Rectal smooth muscle tissue (tissue), 1 donor: ENCODE measurements at regions not wholly inside any gene's neighbourhood (a gene's known extent, or its start where the extent isn't known, plus 50 kb on each side); places are given as distances from the start of the nearest gene placed in this dataset.
"Not testable (repeated sequence)": the region's sequence is repeated elsewhere in the genome, so short reads cannot be mapped to it uniquely, and the experiment has no call there.

Experiments used
- H3K27ac ChIP-seq: one replicate; pipeline ENCODE4 v1.7.0; 2013; ENCODE audit warnings: low read depth, low read length, inconsistent platforms
- H3K27me3 ChIP-seq: one replicate; pipeline ENCODE4 v1.7.0; 2013; ENCODE audit warnings: low read length; ENCODE audit not compliant: control insufficient read depth, insufficient read depth
- H3K36me3 ChIP-seq: one replicate; pipeline ENCODE4 v1.7.0; 2013; ENCODE audit warnings: low read length; ENCODE audit not compliant: control insufficient read depth, insufficient read depth
- H3K4me1 ChIP-seq: one replicate; pipeline ENCODE4 v1.7.0; 2013; ENCODE audit warnings: low read length; ENCODE audit not compliant: control insufficient read depth, insufficient read depth
- H3K4me3 ChIP-seq: one replicate; pipeline ENCODE4 v1.7.0; 2013; ENCODE audit warnings: low read length
- H3K9ac ChIP-seq: one replicate; pipeline ENCODE4 v1.7.0; 2013; ENCODE audit warnings: low read length

DNA sequence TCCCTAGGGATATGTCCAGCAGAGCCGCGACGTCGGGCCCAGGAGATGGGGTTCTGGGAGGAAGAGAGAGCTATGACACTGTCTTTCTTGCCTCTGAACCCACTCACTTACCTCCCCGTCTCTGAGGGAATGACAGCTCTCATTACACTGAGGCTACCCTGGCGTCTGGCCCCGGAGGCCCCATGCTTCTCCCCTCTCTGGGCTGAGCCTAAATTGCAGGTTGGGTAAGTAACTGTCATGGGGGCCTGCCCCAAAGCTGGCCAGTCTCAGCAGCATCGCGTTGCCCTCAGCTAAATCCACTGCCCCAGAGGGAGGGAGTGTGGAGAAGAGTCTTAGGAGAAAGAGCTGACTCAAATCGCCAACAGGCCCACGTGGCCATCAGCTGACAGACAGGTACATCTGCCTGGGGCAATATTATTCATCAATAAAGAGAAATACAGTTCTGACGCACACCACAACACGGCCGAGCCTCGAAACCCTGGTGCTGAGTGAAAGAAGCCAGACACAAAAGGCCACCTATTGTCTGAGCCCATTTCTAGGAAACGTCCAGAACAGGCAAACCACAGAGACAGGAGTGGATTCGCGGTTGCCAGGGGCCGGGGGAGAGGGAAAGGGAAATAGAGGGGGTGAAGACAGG, 156.4 kb downstream of the C16orf95 start:
- H3K27ac ChIP-seq = no peak overlapping the region
- no peaks in the 10 kb centered on the region for H3K36me3 ChIP-seq
- H3K27me3 ChIP-seq = no peaks in the 10 kb centered on the region
- no peak overlapping the region for H3K4me3 ChIP-seq
- no peaks in the 10 kb centered on the region for H3K4me1 ChIP-seq
- no peak overlapping the region for H3K9ac ChIP-seq

GRCh38 chr16:87161410-87161809, 155.8 kb downstream of the C16orf95 start:
- H3K4me3 ChIP-seq, H3K27ac ChIP-seq, H3K9ac ChIP-seq, H3K27me3 ChIP-seq, H3K4me1 ChIP-seq, H3K36me3 ChIP-seq: not testable (repeated sequence)

DNA sequence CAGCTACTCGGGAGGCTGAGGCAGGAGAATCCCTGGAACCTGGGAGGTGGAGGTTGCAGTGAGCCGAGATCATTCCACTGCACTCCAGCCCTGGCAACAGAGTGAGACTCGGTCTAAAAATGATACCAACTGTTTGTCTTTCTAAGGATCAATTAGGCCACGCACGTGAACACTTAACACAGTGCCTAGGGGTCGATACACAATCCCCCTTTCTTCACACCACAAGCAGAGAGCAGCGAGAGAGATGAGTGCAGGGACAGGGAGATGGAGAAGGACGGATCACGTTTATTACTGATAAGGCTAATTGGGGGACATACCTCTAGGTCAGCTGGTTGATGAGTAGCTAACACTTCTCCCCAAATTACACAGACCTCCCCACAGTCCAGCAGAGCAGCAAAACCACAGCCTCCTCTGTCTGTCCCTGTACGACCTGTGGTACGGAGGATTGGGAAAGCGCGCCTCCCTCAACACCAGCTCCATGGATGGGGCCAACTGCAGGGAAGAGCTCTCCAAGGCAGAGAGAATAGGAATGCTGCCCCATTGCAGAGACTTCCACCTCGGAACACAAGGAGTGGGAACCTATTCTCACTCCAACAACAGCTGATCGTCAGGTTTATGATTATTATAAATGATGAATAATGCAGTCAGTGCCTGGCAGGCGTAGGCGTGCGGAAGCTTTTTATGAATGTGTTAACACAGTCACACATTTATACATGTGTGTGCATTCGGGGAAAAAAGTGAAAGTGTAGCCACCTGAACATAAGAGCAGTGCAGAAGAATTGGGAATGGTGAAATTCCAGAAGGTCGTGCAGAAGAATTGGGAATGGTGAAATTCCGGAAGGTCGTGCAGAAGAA, 155.1 kb downstream of the C16orf95 start:
- no peaks in the 10 kb centered on the region for H3K4me1 ChIP-seq
- H3K36me3 ChIP-seq = no peaks in the 10 kb centered on the region
- no peak overlapping the region for H3K9ac ChIP-seq
- H3K27ac ChIP-seq = no peak overlapping the region
- no peaks in the 10 kb centered on the region for H3K27me3 ChIP-seq
- H3K4me3 ChIP-seq = no peak overlapping the region

GRCh38 chr16:87162799-87163198, 154.4 kb downstream of the C16orf95 start:
- H3K9ac ChIP-seq, H3K4me1 ChIP-seq, H3K36me3 ChIP-seq, H3K4me3 ChIP-seq, H3K27ac ChIP-seq, H3K27me3 ChIP-seq: not testable (repeated sequence)

DNA sequence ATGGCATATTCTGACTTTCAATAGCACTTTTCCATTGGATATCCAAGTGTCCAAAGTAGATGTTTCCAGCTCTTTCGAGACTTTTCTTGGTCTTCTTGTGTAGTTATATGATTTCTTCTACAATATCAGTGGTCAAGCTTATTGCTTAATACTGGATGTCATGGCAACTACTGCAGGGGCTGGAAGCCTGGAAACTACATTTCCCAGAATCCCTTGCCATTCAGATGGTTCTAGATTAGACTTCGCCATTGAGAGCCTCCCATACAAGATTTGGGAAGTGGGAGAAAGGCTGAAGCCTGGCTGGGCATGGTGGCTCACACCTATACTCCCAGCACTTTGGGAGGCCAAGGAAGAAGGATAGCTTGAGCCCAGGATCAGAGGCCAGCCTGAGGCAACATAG, 153.6 kb downstream of the C16orf95 start:
- Histone ChIP-seq H3K27ac (no peak overlapping the region), H3K36me3 (no peaks in the 10 kb centered on the region), H3K9ac (no peak overlapping the region), H3K4me3 (no peak overlapping the region), H3K4me1 (no peaks in the 10 kb centered on the region), H3K27me3 (no peaks in the 10 kb centered on the region)

- H3K36me3 ChIP-seq = no peaks in the 10 kb centered on the region
- no peak overlapping the region for H3K9ac ChIP-seq
- H3K4me3 ChIP-seq = no peak overlapping the region
- H3K27ac ChIP-seq = no peak overlapping the region
- no peaks in the 10 kb centered on the region for H3K27me3 ChIP-seq
- H3K4me1 ChIP-seq = no peaks in the 10 kb centered on the region
Measured at GRCh38 chr16:87165151-87165550, 152.0 kb downstream of the C16orf95 start.

DNA sequence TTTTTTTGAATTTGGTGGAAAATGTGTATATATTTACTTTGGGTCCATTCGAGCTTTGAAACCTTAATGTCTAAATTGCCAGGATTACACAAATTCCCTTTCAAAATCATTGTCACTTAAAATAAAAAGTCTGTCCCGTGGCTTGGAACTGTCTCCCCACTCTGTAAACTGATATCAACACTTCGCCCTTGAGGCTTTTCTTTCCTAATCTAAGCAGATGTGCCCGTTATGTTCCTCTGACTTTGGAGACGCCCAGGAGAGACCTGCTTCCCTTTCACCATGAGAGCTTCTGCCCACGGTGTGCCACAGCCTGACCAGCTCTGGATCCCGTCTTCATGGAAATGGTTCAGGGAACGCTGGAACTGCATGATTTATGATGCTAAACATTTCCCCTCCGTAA, 151.3 kb downstream of the C16orf95 start:
- no peak overlapping the region for H3K27ac ChIP-seq
- no peaks in the 10 kb centered on the region for H3K4me1 ChIP-seq
- no peaks in the 10 kb centered on the region for H3K27me3 ChIP-seq
- H3K9ac ChIP-seq = no peak overlapping the region
- no peaks in the 10 kb centered on the region for H3K36me3 ChIP-seq
- H3K4me3 ChIP-seq = no peak overlapping the region

DNA sequence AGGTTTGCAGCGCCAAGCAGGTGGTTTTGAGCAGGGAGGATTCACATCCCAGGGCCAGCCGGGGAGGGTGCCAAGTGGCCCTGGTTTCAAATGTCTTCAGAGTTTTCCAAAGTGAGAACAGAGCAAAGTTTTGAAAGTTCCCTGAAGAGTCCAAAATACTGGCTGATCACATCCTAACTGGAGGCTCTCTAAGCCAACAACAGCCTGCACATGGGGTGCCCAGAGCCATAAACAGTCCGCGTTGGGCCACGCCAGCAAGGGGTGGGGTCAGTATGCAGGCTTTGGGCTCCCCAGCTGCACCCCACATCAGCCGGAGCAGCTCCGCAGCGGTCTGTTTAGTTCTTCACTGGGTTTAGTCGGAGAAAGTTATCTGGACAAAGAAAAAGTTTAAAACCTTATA, 150.9 kb downstream of the C16orf95 start:
- H3K27ac ChIP-seq = no peak overlapping the region
- no peaks in the 10 kb centered on the region for H3K36me3 ChIP-seq
- no peaks in the 10 kb centered on the region for H3K4me1 ChIP-seq
- H3K9ac ChIP-seq = no peak overlapping the region
- H3K4me3 ChIP-seq = no peak overlapping the region
- H3K27me3 ChIP-seq = no peaks in the 10 kb centered on the region

- no peaks in the 10 kb centered on the region for H3K36me3 ChIP-seq
- no peak overlapping the region for H3K27ac ChIP-seq
- no peak overlapping the region for H3K4me3 ChIP-seq
- no peaks in the 10 kb centered on the region for H3K4me1 ChIP-seq
- H3K9ac ChIP-seq = no peak overlapping the region
- H3K27me3 ChIP-seq = no peaks in the 10 kb centered on the region
Measured at GRCh38 chr16:87166934-87167333, 150.3 kb downstream of the C16orf95 start.

DNA sequence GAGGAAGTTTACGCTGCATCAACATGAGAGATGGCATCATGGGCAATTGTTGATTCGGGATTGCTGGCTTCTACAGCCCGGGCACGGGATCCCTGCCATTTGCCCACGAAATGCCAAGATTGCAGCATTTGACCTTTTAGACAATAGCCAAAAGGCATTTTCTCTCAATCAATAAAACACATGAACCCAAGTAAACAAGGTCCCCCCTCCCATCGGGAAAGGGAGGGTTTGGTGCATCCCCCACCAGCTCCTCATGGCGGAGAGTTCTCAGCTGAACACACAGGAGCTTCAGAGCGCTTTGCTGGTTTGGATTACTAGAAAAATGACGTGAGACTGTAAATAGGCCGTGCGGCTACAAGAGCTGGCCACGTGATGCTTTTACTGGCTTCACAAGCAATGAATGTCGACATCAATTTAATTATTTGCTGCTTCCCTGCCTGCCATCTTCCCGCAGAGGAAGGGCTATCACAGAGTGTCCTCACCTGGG, 147.6 kb downstream of the C16orf95 start:
- H3K9ac ChIP-seq = no peak overlapping the region
- no peaks in the 10 kb centered on the region for H3K4me1 ChIP-seq
- H3K36me3 ChIP-seq = no peaks in the 10 kb centered on the region
- H3K27me3 ChIP-seq = no peaks in the 10 kb centered on the region
- H3K4me3 ChIP-seq = no peak overlapping the region
- no peak overlapping the region for H3K27ac ChIP-seq

GRCh38 chr16:87170310-87170709, 146.9 kb downstream of the C16orf95 start:
- Histone ChIP-seq H3K4me1 (no peaks in the 10 kb centered on the region), H3K36me3 (no peaks in the 10 kb centered on the region), H3K4me3 (no peak overlapping the region), H3K9ac (no peak overlapping the region), H3K27ac (no peak overlapping the region), H3K27me3 (no peaks in the 10 kb centered on the region)

GRCh38 chr16:87171723-87172122, 145.5 kb downstream of the C16orf95 start:
- no peak overlapping the region for H3K27ac ChIP-seq
- H3K27me3 ChIP-seq = no peaks in the 10 kb centered on the region
- H3K4me3 ChIP-seq = no peak overlapping the region
- no peaks in the 10 kb centered on the region for H3K4me1 ChIP-seq
- no peaks in the 10 kb centered on the region for H3K36me3 ChIP-seq
- no peak overlapping the region for H3K9ac ChIP-seq

GRCh38 chr16:87172632-87173031, 144.6 kb downstream of the C16orf95 start:
- no peak overlapping the region for H3K4me3 ChIP-seq
- no peaks in the 10 kb centered on the region for H3K4me1 ChIP-seq
- H3K9ac ChIP-seq = no peak overlapping the region
- no peaks in the 10 kb centered on the region for H3K36me3 ChIP-seq
- H3K27ac ChIP-seq = no peak overlapping the region
- no peaks in the 10 kb centered on the region for H3K27me3 ChIP-seq
